ENCODE measurements at regions not wholly inside any gene's neighbourhood (a gene's known extent, or its start where the extent isn't known, plus 50 kb on each side); places are given as distances from the start of the nearest gene placed in this dataset.

- intact Hi-C loops (cut with micrococcal nuclease) = no loop called here
- no peak overlapping the region for H3K4me3 Mint-ChIP-seq
- H3K9me3 Mint-ChIP-seq = no peaks in the 10 kb centered on the region
- DNase-seq (no peak), ATAC-seq (no peak)
- no peaks in the 10 kb centered on the region for H3K4me1 Mint-ChIP-seq (ENCODE audit: low read depth)
- H3K27ac Mint-ChIP-seq = no peak overlapping the region
- no peak for TF ChIP-seq CTCF (IDR thresholded peaks at IDR 0.05)
- peaks cover 4% of the 10 kb centered on the region for H3K27me3 Mint-ChIP-seq
- ChIA-PET POLR2A (no interaction called here), CTCF (no interaction called here)
- H3K36me3 Mint-ChIP-seq (ENCODE audit: low read depth) = no peaks in the 10 kb centered on the region
Measured at GRCh38 chr5:5602554-5602953, 180.1 kb downstream of the ICE1 start.

GRCh38 chr5:5598547-5599113 is 176.2 kb downstream of the ICE1 start:
- ChIA-PET POLR2A (no interaction called here), CTCF (no interaction called here)
- intact Hi-C loops (cut with micrococcal nuclease) = no loop called here
- DNase-seq (peak; percentile 2), ATAC-seq (no peak)
- Mint-ChIP-seq H3K27ac (no peak overlapping the region), H3K27me3 (no peaks in the 10 kb centered on the region), H3K9me3 (no peaks in the 10 kb centered on the region), H3K36me3 (ENCODE audit: low read depth) (no peaks in the 10 kb centered on the region), H3K4me1 (ENCODE audit: low read depth) (no peaks in the 10 kb centered on the region), H3K4me3 (no peak overlapping the region)
- TF ChIP-seq CTCF (IDR thresholded peaks at IDR 0.05) = no peak

- ChIA-PET CTCF (no interaction called here), POLR2A (no interaction called here)
- Mint-ChIP-seq H3K4me1 (ENCODE audit: low read depth) (no peaks in the 10 kb centered on the region), H3K36me3 (ENCODE audit: low read depth) (no peaks in the 10 kb centered on the region), H3K27ac (no peak overlapping the region), H3K27me3 (peaks cover 3% of the 10 kb centered on the region), H3K9me3 (no peaks in the 10 kb centered on the region), H3K4me3 (no peak overlapping the region)
- TF ChIP-seq CTCF (IDR thresholded peaks at IDR 0.05) = no peak
- ATAC-seq (no peak), DNase-seq (no peak)
- intact Hi-C loops (cut with micrococcal nuclease) = no loop called here
Measured at GRCh38 chr5:5593391-5593790, 170.9 kb downstream of the ICE1 start.

GRCh38 chr5:5592541-5592940 is 170.1 kb downstream of the ICE1 start:
- DNase-seq (no peak), ATAC-seq (no peak)
- intact Hi-C loops (cut with micrococcal nuclease) = no loop called here
- H3K4me1 Mint-ChIP-seq (ENCODE audit: low read depth) = no peaks in the 10 kb centered on the region
- no peak for TF ChIP-seq CTCF (IDR thresholded peaks at IDR 0.05)
- ChIA-PET POLR2A (no interaction called here), CTCF (interaction anchor here (0.6 kb wide), 1 partner anchor 15 kb away, joined by 4 read pairs; no protein-coding TSS in a partner anchor)
- H3K4me3 Mint-ChIP-seq = no peak overlapping the region
- no peaks in the 10 kb centered on the region for H3K9me3 Mint-ChIP-seq
- peaks cover 3% of the 10 kb centered on the region for H3K27me3 Mint-ChIP-seq
- no peak overlapping the region for H3K27ac Mint-ChIP-seq
- no peaks in the 10 kb centered on the region for H3K36me3 Mint-ChIP-seq (ENCODE audit: low read depth)

- Mint-ChIP-seq H3K27ac (no peak overlapping the region), H3K9me3 (no peaks in the 10 kb centered on the region), H3K4me3 (no peak overlapping the region), H3K27me3 (peaks cover 8% of the 10 kb centered on the region), H3K36me3 (ENCODE audit: low read depth) (no peaks in the 10 kb centered on the region), H3K4me1 (ENCODE audit: low read depth) (no peaks in the 10 kb centered on the region)
- intact Hi-C loops (cut with micrococcal nuclease) = no loop called here
- DNase-seq (no peak), ATAC-seq (no peak)
- no peak for TF ChIP-seq CTCF (IDR thresholded peaks at IDR 0.05)
- POLR2A ChIA-PET = no interaction called here
- CTCF ChIA-PET = no interaction called here
Measured at GRCh38 chr5:5591567-5591966, 169.1 kb downstream of the ICE1 start.

All from activated CD8-positive, alpha-beta T cell treated with anti-CD3 and anti-CD28 coated beads for 36 hours (primary cell).